Tibial artery (tissue), 4 donors: ENCODE measurements at regions not wholly inside any gene's neighbourhood (a gene's known extent, or its start where the extent isn't known, plus 50 kb on each side); places are given as distances from the start of the nearest gene placed in this dataset.

Experiments
- DNase-seq, 2 donors: peaks; one replicate each; pipeline ENCODE4 v3.0.0-alpha.2; 2019
- H3K27ac ChIP-seq, 2 donors: fragments of 200-600 bp; sonication (generic) in 1 of 2; 1 replicate in 1 of 2; 2 replicates in 1 of 2; pipeline ENCODE4 v1.5.1; 2018 to 2019; ENCODE audit warnings: mild to moderate bottlenecking in 1 of 2
- H3K27me3 ChIP-seq, 2 donors: fragments of 200-600 bp; sonication (generic) in 1 of 2; one replicate each; pipeline versions ENCODE4 v1.5.1 to v1.6.0; 2016 to 2019
- H3K36me3 ChIP-seq, 3 donors: fragments of 200-600 bp; sonication (generic) in 2 of 3; one replicate each; pipeline ENCODE4 v1.5.1; 2016 to 2019; ENCODE audit warnings: mild to moderate bottlenecking in 2 of 3
- H3K4me1 ChIP-seq, 4 donors: fragments of 200-600 bp; sonication (generic) in 2 of 4; 1 replicate in 3 of 4; 2 replicates in 1 of 4; pipeline ENCODE4 v1.5.1; 2016 to 2019
- H3K4me3 ChIP-seq, 2 donors: fragments of 200-600 bp; sonication (generic) in 1 of 2; 1 replicate in 1 of 2; 2 replicates in 1 of 2; pipeline ENCODE4 v1.5.1; 2018 to 2019; ENCODE audit warnings: mild to moderate bottlenecking in 2 of 2
- H3K9me3 ChIP-seq, 3 donors: fragments of 200-600 bp; sonication (generic) in 1 of 3; one replicate each; pipeline ENCODE4 v1.5.1; 2016 to 2019
- intact Hi-C: fragments of 100-400 bp; cut with DNase I; formaldehyde crosslinking; loops from one replicate; pipeline ENCODE4 v1.15.0; 2023; ENCODE audit warnings: low total_unique reads
- TF ChIP-seq, protein P1 (sequence below), 2 experiments: fragments of 200-600 bp in 1 of 2; fragments of 450-650 bp in 1 of 2; IDR thresholded peaks; one replicate each; pipeline ENCODE4 v1.5.1; 2017 to 2019; ENCODE audit warnings: antibody characterized with exemption in 2 of 2, mild to moderate bottlenecking in 1 of 2, moderate library complexity in 1 of 2

DNA sequence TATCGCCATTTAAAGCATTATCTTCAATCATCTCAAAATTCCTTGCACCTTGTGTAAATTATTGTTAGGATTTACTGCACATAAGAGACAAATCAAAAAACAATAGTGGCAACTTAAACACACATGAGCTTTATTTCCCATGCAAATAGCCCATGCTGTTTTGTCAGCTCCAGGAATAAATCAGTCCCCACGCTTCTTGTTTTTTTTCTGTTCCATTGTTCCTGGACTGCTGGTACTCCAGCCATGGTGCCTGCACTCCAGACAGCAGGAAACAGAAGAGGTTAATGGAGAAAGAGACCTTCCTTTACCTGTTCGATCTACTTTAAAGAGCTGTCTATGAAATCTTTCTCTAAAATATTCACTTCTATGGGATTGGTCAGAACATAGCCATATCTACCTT, 1515.7 kb upstream of the TENM3 start:
- Histone ChIP-seq H3K27ac (no peak overlapping the region), H3K9me3 (no peaks in the 10 kb centered on the region), H3K4me3 (no peak overlapping the region), H3K36me3 (no peaks in the 10 kb centered on the region), H3K4me1 (no peaks in the 10 kb centered on the region), H3K27me3 (no peaks in the 10 kb centered on the region)
- no peak for DNase-seq
- TF ChIP-seq, protein P1, sequence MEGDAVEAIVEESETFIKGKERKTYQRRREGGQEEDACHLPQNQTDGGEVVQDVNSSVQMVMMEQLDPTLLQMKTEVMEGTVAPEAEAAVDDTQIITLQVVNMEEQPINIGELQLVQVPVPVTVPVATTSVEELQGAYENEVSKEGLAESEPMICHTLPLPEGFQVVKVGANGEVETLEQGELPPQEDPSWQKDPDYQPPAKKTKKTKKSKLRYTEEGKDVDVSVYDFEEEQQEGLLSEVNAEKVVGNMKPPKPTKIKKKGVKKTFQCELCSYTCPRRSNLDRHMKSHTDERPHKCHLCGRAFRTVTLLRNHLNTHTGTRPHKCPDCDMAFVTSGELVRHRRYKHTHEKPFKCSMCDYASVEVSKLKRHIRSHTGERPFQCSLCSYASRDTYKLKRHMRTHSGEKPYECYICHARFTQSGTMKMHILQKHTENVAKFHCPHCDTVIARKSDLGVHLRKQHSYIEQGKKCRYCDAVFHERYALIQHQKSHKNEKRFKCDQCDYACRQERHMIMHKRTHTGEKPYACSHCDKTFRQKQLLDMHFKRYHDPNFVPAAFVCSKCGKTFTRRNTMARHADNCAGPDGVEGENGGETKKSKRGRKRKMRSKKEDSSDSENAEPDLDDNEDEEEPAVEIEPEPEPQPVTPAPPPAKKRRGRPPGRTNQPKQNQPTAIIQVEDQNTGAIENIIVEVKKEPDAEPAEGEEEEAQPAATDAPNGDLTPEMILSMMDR (IDR thresholded peaks at IDR 0.05) = no peak
- intact Hi-C loops = no loop called here

GRCh38 chr4:180734753-180735432, 1508.3 kb upstream of the TENM3 start:
- H3K9me3 ChIP-seq = no peaks in the 10 kb centered on the region
- H3K27me3 ChIP-seq = no peaks in the 10 kb centered on the region
- H3K27ac ChIP-seq = no peak overlapping the region
- no peak for DNase-seq
- TF ChIP-seq, protein P1 (IDR thresholded peaks at IDR 0.05) = no peak
- H3K36me3 ChIP-seq = no peaks in the 10 kb centered on the region
- no peak overlapping the region for H3K4me3 ChIP-seq
- H3K4me1 ChIP-seq = no peaks in the 10 kb centered on the region
- intact Hi-C loops = no loop called here

DNA sequence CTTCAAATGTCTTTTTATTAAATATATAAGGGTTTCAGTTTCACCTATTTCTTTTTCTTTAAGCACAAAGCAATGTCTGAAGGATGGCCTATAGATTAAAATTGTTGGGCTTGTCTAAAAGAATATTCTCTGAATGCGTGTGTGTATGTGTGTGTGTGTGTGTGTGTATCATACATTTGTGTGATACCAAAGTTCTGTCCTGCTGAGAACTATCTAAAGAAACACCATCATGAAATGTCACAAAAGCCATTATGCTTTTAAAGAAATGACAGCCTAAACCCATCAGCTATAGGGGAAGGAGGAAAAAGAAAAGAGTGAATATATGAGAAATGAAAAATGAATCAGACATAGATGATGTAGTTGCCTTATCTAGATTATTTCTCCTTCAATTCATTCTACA, 1501.5 kb upstream of the TENM3 start:
- intact Hi-C loops = no loop called here
- no peaks in the 10 kb centered on the region for H3K9me3 ChIP-seq

DNA sequence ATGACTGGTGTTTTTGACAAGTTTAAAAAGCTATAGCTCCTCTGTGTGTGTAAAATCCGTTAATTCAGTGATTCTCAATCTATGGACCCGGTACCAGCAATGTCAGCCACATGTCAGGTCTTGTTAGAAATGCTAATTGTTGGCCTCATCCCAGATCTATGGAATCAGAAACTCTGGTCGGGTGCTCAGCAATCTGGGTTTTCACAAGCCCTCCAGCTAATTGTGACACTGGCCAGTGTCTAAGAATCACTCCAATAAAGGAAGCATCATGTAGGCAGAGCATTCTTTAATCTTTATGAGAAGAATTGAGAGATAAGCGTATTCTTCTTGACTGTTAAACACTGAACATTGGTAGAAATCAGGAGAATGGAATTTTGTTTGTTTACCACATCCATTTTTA, 1498.2 kb upstream of the TENM3 start:
- TF ChIP-seq, protein P1 (IDR thresholded peaks at IDR 0.05) = no peak
- Histone ChIP-seq H3K4me1 (no peaks in the 10 kb centered on the region), H3K36me3 (no peaks in the 10 kb centered on the region), H3K9me3 (no peaks in the 10 kb centered on the region), H3K4me3 (no peak overlapping the region), H3K27me3 (no peaks in the 10 kb centered on the region), H3K27ac (no peak overlapping the region)
- no peak for DNase-seq
- intact Hi-C loops = no loop called here

More for the DNA sequence above, 1501.5 kb upstream of the TENM3 start:
- no peak for DNase-seq
- H3K27ac ChIP-seq = no peak overlapping the region
- TF ChIP-seq, protein P1 (IDR thresholded peaks at IDR 0.05) = no peak
- no peak overlapping the region for H3K4me3 ChIP-seq
- no peaks in the 10 kb centered on the region for H3K27me3 ChIP-seq
- no peaks in the 10 kb centered on the region for H3K4me1 ChIP-seq
- H3K36me3 ChIP-seq = no peaks in the 10 kb centered on the region

DNA sequence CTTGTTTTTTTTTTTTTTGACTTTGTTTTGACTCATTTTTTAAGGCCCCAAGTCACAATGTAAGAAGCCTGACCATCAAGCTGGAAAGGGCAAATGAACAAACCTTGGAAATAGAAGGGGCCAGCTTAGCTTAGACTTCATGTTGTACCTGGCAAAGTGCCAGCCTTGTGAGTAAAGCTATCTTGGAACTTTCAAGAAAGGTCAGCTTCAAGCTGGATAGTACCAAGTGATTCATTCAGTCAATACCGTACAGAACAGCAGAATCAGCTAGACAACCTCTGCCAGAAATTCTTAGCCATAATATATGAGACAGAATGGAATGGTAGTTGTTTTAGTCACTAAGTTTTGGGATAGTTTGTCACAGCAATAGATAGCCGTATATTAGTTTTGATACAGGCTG, 1492.2 kb upstream of the TENM3 start:
- intact Hi-C loops = no loop called here
- no peak overlapping the region for H3K27ac ChIP-seq
- TF ChIP-seq, protein P1 (IDR thresholded peaks at IDR 0.05) = no peak
- no peaks in the 10 kb centered on the region for H3K9me3 ChIP-seq
- H3K27me3 ChIP-seq = no peaks in the 10 kb centered on the region
- H3K4me3 ChIP-seq = no peak overlapping the region
- no peak for DNase-seq
- H3K4me1 ChIP-seq = no peaks in the 10 kb centered on the region
- H3K36me3 ChIP-seq = no peaks in the 10 kb centered on the region

DNA sequence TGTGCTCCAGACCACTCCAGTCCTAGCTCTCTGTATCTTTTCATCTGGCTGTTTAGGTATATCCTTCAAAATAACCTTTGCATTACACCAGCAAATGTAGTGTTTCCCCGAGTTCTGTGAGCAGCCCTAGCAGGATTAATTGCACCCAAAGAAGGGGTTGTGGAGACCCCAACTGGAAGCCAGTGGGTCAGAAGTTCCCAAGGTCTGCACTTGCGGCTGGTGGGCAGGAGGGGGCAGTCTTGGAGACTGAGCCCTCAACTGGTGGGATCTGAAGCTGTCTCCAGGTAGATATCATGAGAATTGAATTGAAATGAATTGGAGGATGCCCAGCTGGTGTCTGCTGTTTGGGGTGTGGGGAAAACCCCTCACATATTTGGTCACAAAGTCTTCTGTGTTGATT, 1485.3 kb upstream of the TENM3 start:
- H3K36me3 ChIP-seq = no peaks in the 10 kb centered on the region
- intact Hi-C loops = no loop called here

More for the DNA sequence above, 1485.3 kb upstream of the TENM3 start:
- TF ChIP-seq, protein P1 (IDR thresholded peaks at IDR 0.05) = no peak
- DNase-seq = no peak
- H3K27me3 ChIP-seq = no peaks in the 10 kb centered on the region
- H3K9me3 ChIP-seq = no peaks in the 10 kb centered on the region
- H3K4me1 ChIP-seq = no peaks in the 10 kb centered on the region
- H3K27ac ChIP-seq = no peak overlapping the region
- no peak overlapping the region for H3K4me3 ChIP-seq
